WTC11 (cell line): ENCODE measurements at regions not wholly inside any gene's neighbourhood (a gene's known extent, or its start where the extent isn't known, plus 50 kb on each side); places are given as distances from the start of the nearest gene placed in this dataset.

Experiments used
- ATAC-seq: fragments of 200-7000 bp; cut with Tn5 transposase; 2 replicates; pipeline ENCODE4 v1.10.0; 2021; ENCODE audit warnings: mild to moderate bottlenecking, moderate library complexity
- CTCF ChIA-PET: fragments of 300-600 bp; sonication (Branson Sonifier 250); formaldehyde crosslinking; loops from one replicate; lab custom pipeline; 2021; ENCODE audit warnings: antibody characterized with exemption; lab: Charles Lee
- POLR2A ChIA-PET: fragments of 350-600 bp; sonication (Branson Sonifier 250); formaldehyde crosslinking; loops from one replicate; lab custom pipeline; 2021; ENCODE audit warnings: antibody characterized with exemption; lab: Charles Lee
- DNase-seq: peaks from one replicate; pipeline ENCODE4 v3.0.0; 2021; ENCODE audit warnings: low spot score
- H3K27ac Mint-ChIP-seq: 2 replicates; pipeline ENCODE4 v1.8.0; 2021; ENCODE audit warnings: mixed read lengths
- H3K27me3 Mint-ChIP-seq: 2 replicates; pipeline ENCODE4 v1.8.0; 2021; ENCODE audit warnings: low read depth, mild to moderate bottlenecking, moderate library complexity, mixed read lengths
- H3K36me3 Mint-ChIP-seq: 2 replicates; pipeline ENCODE4 v1.8.0; 2021; ENCODE audit warnings: mixed read lengths
- H3K4me1 Mint-ChIP-seq: 2 replicates; pipeline ENCODE4 v1.8.0; 2022; ENCODE audit warnings: mixed read lengths
- H3K4me3 Mint-ChIP-seq: 2 replicates; pipeline ENCODE4 v1.8.0; 2021; ENCODE audit warnings: mild to moderate bottlenecking, moderate library complexity, mixed read lengths
- H3K9me3 Mint-ChIP-seq: 2 replicates; pipeline ENCODE4 v1.8.0; 2021; ENCODE audit warnings: mixed read lengths
- ATF1 ChIP-seq: sonication (generic); formaldehyde crosslinking; IDR thresholded peaks from 2 replicates; pipeline ENCODE4 v1.8.1; 2023; ENCODE audit warnings: mild to moderate bottlenecking, moderate library complexity, missing genetic modification reagents
- ATF6 ChIP-seq: sonication (generic); formaldehyde crosslinking; IDR thresholded peaks from 2 replicates; pipeline ENCODE4 v1.8.1; 2023; ENCODE audit warnings: mild to moderate bottlenecking, missing genetic modification reagents
- CREB1 ChIP-seq: sonication (generic); formaldehyde crosslinking; IDR thresholded peaks from 2 replicates; pipeline ENCODE4 v1.8.0; 2023; ENCODE audit warnings: mild to moderate bottlenecking, missing genetic modification reagents
- CTCF ChIP-seq: fragments of 200-600 bp; IDR thresholded peaks from 2 replicates; pipeline ENCODE4 v1.8.0; 2022; ENCODE audit warnings: antibody characterized with exemption
- ERG ChIP-seq: fragments of 250-450 bp; sonication (Bioruptor Pico); IDR thresholded peaks from 2 replicates; pipeline ENCODE4 v1.8.0; 2021; ENCODE audit warnings: mild to moderate bottlenecking
- ESRRA ChIP-seq: sonication (generic); formaldehyde crosslinking; IDR thresholded peaks from 2 replicates; pipeline ENCODE4 v1.8.1; 2022; ENCODE audit warnings: mild to moderate bottlenecking, missing genetic modification reagents, borderline replicate concordance
- FOXJ3 ChIP-seq: sonication (generic); formaldehyde crosslinking; IDR thresholded peaks from 2 replicates; pipeline ENCODE4 v1.9.0; 2021; ENCODE audit warnings: missing genetic modification reagents, mild to moderate bottlenecking, borderline replicate concordance
- FOXP1 ChIP-seq: sonication (generic); formaldehyde crosslinking; IDR thresholded peaks from 2 replicates; pipeline ENCODE4 v1.8.0; 2022; ENCODE audit warnings: missing genetic modification reagents, mild to moderate bottlenecking, moderate library complexity, borderline replicate concordance
- GABPB1 ChIP-seq: sonication (generic); formaldehyde crosslinking; IDR thresholded peaks from 2 replicates; pipeline ENCODE4 v1.8.1; 2023; ENCODE audit warnings: mild to moderate bottlenecking, missing genetic modification reagents
- IRF2 ChIP-seq: sonication (generic); formaldehyde crosslinking; IDR thresholded peaks from 2 replicates; pipeline ENCODE4 v1.8.0; 2022; ENCODE audit warnings: low read depth, missing genetic modification reagents, borderline replicate concordance
- JUN ChIP-seq: sonication (generic); formaldehyde crosslinking; IDR thresholded peaks from 2 replicates; pipeline ENCODE4 v1.8.0; 2023; ENCODE audit warnings: mild to moderate bottlenecking, missing genetic modification reagents
- MLX ChIP-seq: sonication (generic); formaldehyde crosslinking; IDR thresholded peaks from 2 replicates; pipeline ENCODE4 v1.8.1; 2023; ENCODE audit warnings: mild to moderate bottlenecking, missing genetic modification reagents, moderate library complexity
- MXD4 ChIP-seq: fragments of 250-450 bp; sonication (Bioruptor Pico); IDR thresholded peaks from 2 replicates; pipeline ENCODE4 v1.8.0; 2021; ENCODE audit warnings: mild to moderate bottlenecking, moderate library complexity, borderline replicate concordance
- NFYB ChIP-seq: sonication (generic); formaldehyde crosslinking; conservative IDR thresholded peaks from 2 replicates; pipeline ENCODE4 v1.8.0; 2022; ENCODE audit warnings: low read depth, missing genetic modification reagents
- NR2C2 ChIP-seq: sonication (generic); formaldehyde crosslinking; IDR thresholded peaks from 2 replicates; pipeline ENCODE4 v1.8.0; 2022; ENCODE audit warnings: mild to moderate bottlenecking, missing genetic modification reagents
- PRDM15 ChIP-seq: sonication (generic); formaldehyde crosslinking; IDR thresholded peaks from 2 replicates; pipeline ENCODE4 v1.8.0; 2022; ENCODE audit warnings: missing genetic modification reagents
- TEAD4 ChIP-seq: sonication (generic); formaldehyde crosslinking; IDR thresholded peaks from 2 replicates; pipeline ENCODE4 v1.8.0; 2022; ENCODE audit warnings: mild to moderate bottlenecking, missing genetic modification reagents
- ZNF317 ChIP-seq: sonication (generic); formaldehyde crosslinking; IDR thresholded peaks from 2 replicates; pipeline ENCODE4 v1.8.1; 2023; ENCODE audit warnings: low read depth, mild to moderate bottlenecking, moderate library complexity, missing genetic modification reagents, borderline replicate concordance
- ZNF425 ChIP-seq: fragments of 250-450 bp; sonication (Bioruptor Pico); conservative IDR thresholded peaks from 2 replicates; pipeline ENCODE4 v1.9.0; 2021; ENCODE audit warnings: mild to moderate bottlenecking

GRCh38 chr2:235183786-235184185 lies 232.0 kb downstream of the SH3BP4 start:
- ChIA-PET POLR2A (no interaction called here), CTCF (no interaction called here)
- Mint-ChIP-seq H3K4me3 (no peak overlapping the region), H3K36me3 (no peaks in the 10 kb centered on the region)
- TF ChIP-seq MLX (CRISPR knock-in tag) (no peak), PRDM15 (CRISPR knock-in tag) (no peak), NR2C2 (CRISPR knock-in tag) (no peak), ESRRA (no peak), CTCF (no peak), NFYB (CRISPR knock-in tag) (no peak), ATF1 (CRISPR knock-in tag) (no peak), MXD4 (no peak), ATF6 (CRISPR knock-in tag) (no peak), ERG (CRISPR knock-in tag) (no peak), FOXP1 (CRISPR knock-in tag) (no peak), JUN (CRISPR knock-in tag) (no peak), IRF2 (CRISPR knock-in tag) (no peak), FOXJ3 (CRISPR knock-in tag) (no peak), GABPB1 (CRISPR knock-in tag) (no peak), ZNF317 (CRISPR knock-in tag) (no peak)
- TF ChIP-seq, all 79 proteins: peak for 0
- peaks cover 2% of the 10 kb centered on the region; the same call in 1 of the 2 replicates for H3K4me1 Mint-ChIP-seq
- peaks cover 9% of the 10 kb centered on the region; the same call in 1 of the 2 replicates for H3K9me3 Mint-ChIP-seq
- no peak overlapping the region for H3K27ac Mint-ChIP-seq
- peaks cover 3% of the 10 kb centered on the region; the same call in 1 of the 2 replicates for H3K27me3 Mint-ChIP-seq
- DNase-seq (no peak), ATAC-seq (no peak)

GRCh38 chr2:235187806-235188205 lies 236.0 kb downstream of the SH3BP4 start:
- Mint-ChIP-seq H3K4me3 (no peak overlapping the region), H3K9me3 (no peaks in the 10 kb centered on the region), H3K27ac (no peak overlapping the region), H3K27me3 (peaks cover 3% of the 10 kb centered on the region; the same call in 1 of the 2 replicates), H3K36me3 (no peaks in the 10 kb centered on the region), H3K4me1 (peaks cover 2% of the 10 kb centered on the region; the same call in 1 of the 2 replicates)
- TF ChIP-seq TEAD4 (CRISPR knock-in tag) (no peak), ZNF425 (CRISPR knock-in tag) (no peak), CREB1 (CRISPR knock-in tag) (no peak)
- no peak for ATAC-seq
- POLR2A ChIA-PET, result no interaction called here
- CTCF ChIA-PET, result no interaction called here
- DNase-seq, result no peak
